ENCODE measurements at regions not wholly inside any gene's neighbourhood (a gene's known extent, or its start where the extent isn't known, plus 50 kb on each side); places are given as distances from the start of the nearest gene placed in this dataset.

GRCh38 chr17:79301469-79301868, 226.8 kb downstream of the ENGASE start:
- Histone ChIP-seq H3K27me3 (ENCODE audit: insufficient read depth, low read depth, low read length) (no peaks in the 10 kb centered on the region), H4K20me1 (ENCODE audit: insufficient read depth) (no peaks in the 10 kb centered on the region), H3K4me2 (ENCODE audit: low read length) (no peak overlapping the region), H3K36me3 (ENCODE audit: insufficient read depth, low read length) (no peaks in the 10 kb centered on the region), H2AFZ (ENCODE audit: low read depth, low read length) (no peak overlapping the region), H3K9ac (ENCODE audit: low read length) (no peak overlapping the region), H3K9me3 (ENCODE audit: low read length) (no peaks in the 10 kb centered on the region), H3F3A (ENCODE audit: insufficient read depth, low read length, poor library complexity, severe bottlenecking) (no peaks in the 10 kb centered on the region), H3K9me2 (ENCODE audit: insufficient read depth, low read length) (no peaks in the 10 kb centered on the region), H3K27ac (ENCODE audit: low read length) (no peak overlapping the region), H3K79me2 (replicated peaks; ENCODE audit: insufficient read depth, low read length) (no peaks in the 10 kb centered on the region), H3K4me3 (ENCODE audit: low read length) (no peak overlapping the region)
- no peak for TF ChIP-seq TAF1 (IDR thresholded peaks at IDR 0.05; ENCODE audit: low read depth)
- TF ChIP-seq EP300 (conservative IDR thresholded peaks at IDR 0.05; ENCODE audit: poor library complexity, severe bottlenecking), result no peak
- no peak for TF ChIP-seq POLR2AphosphoS5 (IDR thresholded peaks at IDR 0.05)
- TF ChIP-seq EZH2 (IDR thresholded peaks at IDR 0.05; ENCODE audit: borderline replicate concordance, insufficient read depth, low read length, poor library complexity, severe bottlenecking), result no peak
- TF ChIP-seq RAD21 (conservative IDR thresholded peaks at IDR 0.05), result no peak
- no peak for TF ChIP-seq MXI1 (conservative IDR thresholded peaks at IDR 0.05; ENCODE audit: poor library complexity, severe bottlenecking)
- no peak for TF ChIP-seq REST (IDR thresholded peaks at IDR 0.05; ENCODE audit: borderline replicate concordance)
- TF ChIP-seq SMC3 (conservative IDR thresholded peaks at IDR 0.05; ENCODE audit: poor library complexity), result no peak
- no peak for TF ChIP-seq CTCF (IDR thresholded peaks at IDR 0.05; ENCODE audit: poor library complexity, severe bottlenecking)

DNA sequence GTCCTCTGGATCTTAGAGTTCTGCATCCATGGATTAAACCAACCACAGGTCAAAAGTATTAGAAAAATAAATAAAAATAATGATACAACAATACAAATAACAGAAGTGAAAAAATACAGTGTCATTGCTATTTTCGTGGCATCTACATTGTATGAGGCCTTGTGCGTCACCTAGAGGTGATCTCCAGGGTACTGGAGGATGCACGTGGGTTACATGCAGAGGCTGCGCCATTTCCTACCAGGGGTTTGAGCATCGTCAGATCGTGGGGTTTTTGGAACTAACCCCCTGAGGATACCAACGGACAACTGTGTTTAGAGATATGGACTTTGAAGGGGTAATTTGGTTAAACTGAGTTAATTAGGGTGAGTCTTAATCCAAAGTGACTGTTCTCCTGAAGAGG, 224.7 kb downstream of the ENGASE start:
- no peak overlapping the region for H3K9ac ChIP-seq (ENCODE audit: low read length)
- H3K4me3 ChIP-seq (ENCODE audit: low read length), result no peak overlapping the region
- no peak overlapping the region for H2AFZ ChIP-seq (ENCODE audit: low read depth, low read length)
- peaks cover 10% of the 10 kb centered on the region for H3K27me3 ChIP-seq (ENCODE audit: insufficient read depth, low read depth, low read length)
- H3K9me3 ChIP-seq (ENCODE audit: low read length), result no peaks in the 10 kb centered on the region
- H4K20me1 ChIP-seq (ENCODE audit: insufficient read depth), result no peaks in the 10 kb centered on the region
- TF ChIP-seq SMC3 (conservative IDR thresholded peaks at IDR 0.05; ENCODE audit: poor library complexity), result no peak
- TF ChIP-seq MXI1 (conservative IDR thresholded peaks at IDR 0.05; ENCODE audit: poor library complexity, severe bottlenecking), result no peak
- TF ChIP-seq TAF1 (IDR thresholded peaks at IDR 0.05; ENCODE audit: low read depth), result no peak
- TF ChIP-seq CTCF (IDR thresholded peaks at IDR 0.05; ENCODE audit: poor library complexity, severe bottlenecking), result no peak
- TF ChIP-seq EZH2 (IDR thresholded peaks at IDR 0.05; ENCODE audit: borderline replicate concordance, insufficient read depth, low read length, poor library complexity, severe bottlenecking), result no peak
- TF ChIP-seq POLR2AphosphoS5 (IDR thresholded peaks at IDR 0.05), result no peak
- no peak for TF ChIP-seq REST (IDR thresholded peaks at IDR 0.05; ENCODE audit: borderline replicate concordance)
- no peak for TF ChIP-seq RAD21 (conservative IDR thresholded peaks at IDR 0.05)
- no peak for TF ChIP-seq EP300 (conservative IDR thresholded peaks at IDR 0.05; ENCODE audit: poor library complexity, severe bottlenecking)
- H3K4me2 ChIP-seq (ENCODE audit: low read length), result no peak overlapping the region
- no peak overlapping the region for H3K27ac ChIP-seq (ENCODE audit: low read length)
- no peaks in the 10 kb centered on the region for H3F3A ChIP-seq (ENCODE audit: insufficient read depth, low read length, poor library complexity, severe bottlenecking)
- no peaks in the 10 kb centered on the region for H3K9me2 ChIP-seq (ENCODE audit: insufficient read depth, low read length)
- no peaks in the 10 kb centered on the region for H3K36me3 ChIP-seq (ENCODE audit: insufficient read depth, low read length)
- H3K79me2 ChIP-seq (replicated peaks; ENCODE audit: insufficient read depth, low read length), result no peaks in the 10 kb centered on the region

Data from neural cell (in vitro differentiated cells).